ENCODE measurements at regions not wholly inside any gene's neighbourhood (a gene's known extent, or its start where the extent isn't known, plus 50 kb on each side); places are given as distances from the start of the nearest gene placed in this dataset.

- Histone ChIP-seq H2BK20ac (ENCODE audit: low read depth, low read length) (no peak overlapping the region), H3K79me1 (ENCODE audit: low read depth in 1 of 2, low read length in 2 of 2) (no peaks in the 10 kb centered on the region), H3K56ac (ENCODE audit: extremely low read depth, insufficient read depth, low read length) (no peak overlapping the region), H3K4me1 (ENCODE audit: control insufficient read depth, insufficient read depth, low read length) (no peaks in the 10 kb centered on the region), H4K8ac (ENCODE audit: low read depth in 2 of 2, low read length in 2 of 2) (no peak overlapping the region), H3K4me3 (ENCODE audit: insufficient read depth, low read depth, low read length) (no peak overlapping the region), H2AFZ (replicated peaks; ENCODE audit: low read length, poor library complexity) (no peak overlapping the region), H2AK9ac (replicated peaks; ENCODE audit: low read depth, low read length, poor library complexity) (no peak overlapping the region), H2BK15ac (ENCODE audit: low read depth, low read length) (no peak overlapping the region), H4K91ac (ENCODE audit: insufficient read depth, low read depth, low read length) (no peak overlapping the region), H4K20me1 (ENCODE audit: insufficient read depth, low read length) (no peaks in the 10 kb centered on the region), H3K36me3 (ENCODE audit: control insufficient read depth, insufficient read depth, low read length) (no peaks in the 10 kb centered on the region), H3K14ac (replicated peaks; ENCODE audit: low read depth, low read length) (no peak overlapping the region), H4K5ac (ENCODE audit: low read depth, low read length) (no peak overlapping the region), H3K4ac (ENCODE audit: low read depth, low read length) (no peak overlapping the region), H3K4me2 (ENCODE audit: low read depth, low read length) (no peak overlapping the region), H2BK5ac (ENCODE audit: low read depth, low read length, poor library complexity, severe bottlenecking) (no peak overlapping the region), H3K9ac (ENCODE audit: low read depth, low read length) (no peak overlapping the region), H3K18ac (ENCODE audit: low read depth, low read length) (no peak overlapping the region), H2AK5ac (ENCODE audit: low read depth, low read length) (no peak overlapping the region), H3K9me1 (ENCODE audit: insufficient read depth, low read length) (no peaks in the 10 kb centered on the region), H3K27me3 (ENCODE audit: control insufficient read depth, insufficient read depth, low read length) (peaks cover 10% of the 10 kb centered on the region), H3K27ac (ENCODE audit: insufficient read depth, low read length) (no peak overlapping the region), H2BK120ac (ENCODE audit: low read depth, low read length) (no peak overlapping the region), H3K9me3 (ENCODE audit: control insufficient read depth, insufficient read depth, low read length) (no peaks in the 10 kb centered on the region), H3K23ac (ENCODE audit: low read depth, low read length) (no peak overlapping the region)
- peak; percentile 46 for DNase-seq
- in situ Hi-C loops (cut with MboI; ENCODE audit: low sequenced_read_pairs) (no loop called here), intact Hi-C loops (cut with micrococcal nuclease) (no loop called here), dilution Hi-C loops (cut with HindIII; ENCODE audit: low sequenced_read_pairs, unreplicated experiment) (no loop called here)
- TF ChIP-seq MXI1 (IDR thresholded peaks at IDR 0.05; ENCODE audit: borderline replicate concordance, low read depth, low read length) (no peak), CEBPB (IDR thresholded peaks at IDR 0.05; ENCODE audit: low read depth, low read length) (peak; percentile 14; the same call in 1 of the 2 replicates), CHD1 (IDR thresholded peaks at IDR 0.05; ENCODE audit: low read depth, low read length) (no peak), NFE2L2 (IDR thresholded peaks at IDR 0.05; ENCODE audit: low read depth, low read length) (no peak), POLR2A (IDR thresholded peaks at IDR 0.05; ENCODE audit: low read depth, low read length) (no peak), BHLHE40 (IDR thresholded peaks at IDR 0.05; ENCODE audit: low read depth, low read length) (peak; percentile 9; the same call in 1 of the 2 replicates), MAZ (IDR thresholded peaks at IDR 0.05; ENCODE audit: borderline replicate concordance, low read depth, low read length) (no peak), RCOR1 (IDR thresholded peaks at IDR 0.05; ENCODE audit: insufficient replicate concordance, low read length) (no peak), FOS (IDR thresholded peaks at IDR 0.05; ENCODE audit: low read depth, low read length) (no peak), CTCF (conservative IDR thresholded peaks at IDR 0.05; ENCODE audit: low read depth, low read length) (no peak), SMC3 (IDR thresholded peaks at IDR 0.05; ENCODE audit: low read depth, low read length) (no peak), RAD21 (IDR thresholded peaks at IDR 0.05; ENCODE audit: low read length) (no peak)
- 20% methylated on average over 1 of the region's 2 CpGs; no CpG with 5 or more reads in 1 of the 2 experiments for WGBS, 2 experiments (ENCODE audit: extremely low coverage in 2 of 2, insufficient read length in 1 of 2)
- peak; percentile 95 for ATAC-seq (ENCODE audit: low read depth)
- no TSS peak for BruUV-seq (replicated peaks)
- CTCF ChIA-PET, result no interaction called here
- POLR2A ChIA-PET (ENCODE audit: unreplicated experiment), result interaction anchor here (0.6 kb wide), 1 partner anchor 33 kb away, joined by 3 read pairs; no protein-coding TSS in a partner anchor
Observed at GRCh38 chr13:33751151-33751550, 66.8 kb upstream of the RFC3 start.

Measured in IMR-90 (cell line).